ENCODE measurements at regions not wholly inside any gene's neighbourhood (a gene's known extent, or its start where the extent isn't known, plus 50 kb on each side); places are given as distances from the start of the nearest gene placed in this dataset.

DNA sequence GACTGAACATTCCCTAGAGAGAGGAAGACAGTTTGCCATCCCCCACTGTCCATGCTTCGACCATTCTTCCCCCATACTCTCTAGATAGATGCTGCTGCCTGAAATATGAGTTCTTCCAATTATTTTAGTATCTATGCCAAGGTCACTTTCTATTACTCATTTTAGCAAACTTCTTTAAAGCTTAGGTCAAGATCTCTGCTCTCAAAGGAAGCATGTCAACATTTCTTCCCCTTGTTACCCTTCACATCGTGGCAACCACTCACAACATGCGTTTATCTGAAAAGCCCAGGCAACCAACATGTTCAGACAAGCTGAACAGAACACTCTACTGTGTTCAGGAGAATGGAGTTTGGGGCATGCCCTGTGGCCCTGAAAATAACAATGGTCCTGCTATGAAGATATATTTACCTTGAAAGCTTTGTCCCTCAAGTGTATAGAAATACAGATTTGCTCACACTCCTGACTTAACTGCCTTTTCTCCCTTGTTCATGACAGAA is 138.4 kb upstream of the KIF2A start:
- TF ChIP-seq, protein P1, sequence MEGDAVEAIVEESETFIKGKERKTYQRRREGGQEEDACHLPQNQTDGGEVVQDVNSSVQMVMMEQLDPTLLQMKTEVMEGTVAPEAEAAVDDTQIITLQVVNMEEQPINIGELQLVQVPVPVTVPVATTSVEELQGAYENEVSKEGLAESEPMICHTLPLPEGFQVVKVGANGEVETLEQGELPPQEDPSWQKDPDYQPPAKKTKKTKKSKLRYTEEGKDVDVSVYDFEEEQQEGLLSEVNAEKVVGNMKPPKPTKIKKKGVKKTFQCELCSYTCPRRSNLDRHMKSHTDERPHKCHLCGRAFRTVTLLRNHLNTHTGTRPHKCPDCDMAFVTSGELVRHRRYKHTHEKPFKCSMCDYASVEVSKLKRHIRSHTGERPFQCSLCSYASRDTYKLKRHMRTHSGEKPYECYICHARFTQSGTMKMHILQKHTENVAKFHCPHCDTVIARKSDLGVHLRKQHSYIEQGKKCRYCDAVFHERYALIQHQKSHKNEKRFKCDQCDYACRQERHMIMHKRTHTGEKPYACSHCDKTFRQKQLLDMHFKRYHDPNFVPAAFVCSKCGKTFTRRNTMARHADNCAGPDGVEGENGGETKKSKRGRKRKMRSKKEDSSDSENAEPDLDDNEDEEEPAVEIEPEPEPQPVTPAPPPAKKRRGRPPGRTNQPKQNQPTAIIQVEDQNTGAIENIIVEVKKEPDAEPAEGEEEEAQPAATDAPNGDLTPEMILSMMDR (IDR thresholded peaks at IDR 0.05; ENCODE audit: low read depth, low read length, missing input control): no peak
- no peak for TF ChIP-seq HNF4A (conservative IDR thresholded peaks at IDR 0.05)
- TF ChIP-seq, protein P2, sequence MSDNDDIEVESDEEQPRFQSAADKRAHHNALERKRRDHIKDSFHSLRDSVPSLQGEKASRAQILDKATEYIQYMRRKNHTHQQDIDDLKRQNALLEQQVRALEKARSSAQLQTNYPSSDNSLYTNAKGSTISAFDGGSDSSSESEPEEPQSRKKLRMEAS (IDR thresholded peaks at IDR 0.05): no peak
- no peak for TF ChIP-seq RAD21 (IDR thresholded peaks at IDR 0.05)
- TF ChIP-seq, protein P3, sequence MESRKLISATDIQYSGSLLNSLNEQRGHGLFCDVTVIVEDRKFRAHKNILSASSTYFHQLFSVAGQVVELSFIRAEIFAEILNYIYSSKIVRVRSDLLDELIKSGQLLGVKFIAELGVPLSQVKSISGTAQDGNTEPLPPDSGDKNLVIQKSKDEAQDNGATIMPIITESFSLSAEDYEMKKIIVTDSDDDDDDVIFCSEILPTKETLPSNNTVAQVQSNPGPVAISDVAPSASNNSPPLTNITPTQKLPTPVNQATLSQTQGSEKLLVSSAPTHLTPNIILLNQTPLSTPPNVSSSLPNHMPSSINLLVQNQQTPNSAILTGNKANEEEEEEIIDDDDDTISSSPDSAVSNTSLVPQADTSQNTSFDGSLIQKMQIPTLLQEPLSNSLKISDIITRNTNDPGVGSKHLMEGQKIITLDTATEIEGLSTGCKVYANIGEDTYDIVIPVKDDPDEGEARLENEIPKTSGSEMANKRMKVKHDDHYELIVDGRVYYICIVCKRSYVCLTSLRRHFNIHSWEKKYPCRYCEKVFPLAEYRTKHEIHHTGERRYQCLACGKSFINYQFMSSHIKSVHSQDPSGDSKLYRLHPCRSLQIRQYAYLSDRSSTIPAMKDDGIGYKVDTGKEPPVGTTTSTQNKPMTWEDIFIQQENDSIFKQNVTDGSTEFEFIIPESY (IDR thresholded peaks at IDR 0.05): no peak
